GM12801 (cell line): ENCODE measurements at regions not wholly inside any gene's neighbourhood (a gene's known extent, or its start where the extent isn't known, plus 50 kb on each side); places are given as distances from the start of the nearest gene placed in this dataset.

ENCODE experiments used
- CTCF ChIP-seq: IDR thresholded peaks from one replicate; pipeline ENCODE4 v1.5.1; 2011; ENCODE audit warnings: control low read depth; ENCODE audit not compliant: insufficient read length; ENCODE audit errors: extremely low read depth

DNA sequence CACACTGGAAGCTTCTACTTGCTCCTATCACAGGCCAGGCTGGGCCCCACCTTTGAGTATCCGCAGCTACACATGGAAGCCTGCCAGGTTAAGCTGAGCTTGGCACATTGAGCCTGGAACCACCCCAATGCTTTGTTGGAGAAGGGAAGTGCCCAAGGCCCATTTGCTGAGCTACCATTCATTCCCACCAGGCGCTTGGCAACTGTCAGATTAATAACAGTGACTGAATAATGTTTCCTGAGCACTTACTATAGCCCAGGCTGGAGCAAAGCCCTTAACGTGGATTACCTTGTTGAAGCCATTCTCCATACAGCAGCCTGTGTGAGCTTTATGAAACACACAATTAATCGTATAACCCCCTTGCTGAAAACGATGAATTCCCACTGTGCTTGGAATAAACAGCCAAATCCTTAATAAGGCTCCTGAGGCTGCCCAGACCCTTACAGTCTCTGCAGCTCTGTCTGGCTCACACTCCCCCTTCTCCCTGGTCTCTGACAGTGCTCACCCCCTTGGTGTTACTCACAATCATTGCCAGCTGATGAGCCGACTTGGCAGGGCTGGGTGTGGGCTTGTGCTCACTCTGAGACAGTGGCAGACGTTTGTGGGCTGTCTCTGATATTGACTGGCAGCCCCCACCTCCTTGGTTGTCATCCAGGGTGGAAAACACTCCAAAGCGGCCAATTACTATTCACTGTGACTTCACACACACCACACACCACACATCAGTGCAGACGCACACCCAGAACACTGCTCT lies 357.1 kb downstream of the MAFB start:
- no peak for TF ChIP-seq CTCF

DNA sequence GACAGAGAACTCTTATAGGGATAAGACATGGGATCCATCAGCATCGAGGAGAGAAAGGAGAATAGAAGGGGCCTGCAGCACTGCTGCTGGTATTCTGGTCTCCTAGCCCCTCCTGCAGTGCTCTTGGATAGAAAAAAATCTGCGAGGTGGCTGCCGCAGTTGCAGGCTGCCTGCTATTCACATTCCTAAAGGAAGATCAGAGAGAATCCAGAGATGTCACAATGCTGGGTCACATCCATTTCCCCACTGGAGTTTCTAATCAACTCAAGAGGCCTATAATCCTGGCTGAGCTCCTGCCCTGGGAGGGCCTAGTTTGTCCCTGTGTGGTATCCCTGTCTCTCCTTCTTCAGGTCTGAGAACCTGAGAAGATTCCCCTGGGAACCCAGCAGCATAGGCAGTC lies 357.8 kb downstream of the MAFB start:
- TF ChIP-seq CTCF, result no peak

DNA sequence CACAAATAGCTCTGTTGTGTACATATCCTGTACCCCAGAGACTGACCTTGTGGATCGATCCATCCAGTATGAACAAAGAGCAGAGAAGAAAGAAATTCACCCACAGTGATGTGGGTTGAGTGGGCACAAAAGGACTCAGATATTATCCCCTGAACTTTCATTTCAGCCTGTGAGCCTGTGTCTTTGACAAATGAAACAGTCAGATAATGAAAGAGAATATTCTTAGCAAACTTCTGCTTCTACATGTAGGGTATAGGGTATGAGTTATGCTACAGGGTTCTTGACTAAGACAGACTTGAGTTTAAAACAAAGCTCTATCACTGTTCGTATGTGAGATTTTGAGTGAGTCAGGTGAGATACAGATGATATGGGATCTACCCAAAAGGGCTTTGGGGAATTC lies 359.7 kb downstream of the MAFB start:
- no peak for TF ChIP-seq CTCF

GRCh38 chr20:40326784-40327183 lies 362.3 kb downstream of the MAFB start:
- TF ChIP-seq CTCF, result no peak

GRCh38 chr20:40325006-40325568 lies 363.9 kb downstream of the MAFB start:
- TF ChIP-seq CTCF, result no peak

DNA sequence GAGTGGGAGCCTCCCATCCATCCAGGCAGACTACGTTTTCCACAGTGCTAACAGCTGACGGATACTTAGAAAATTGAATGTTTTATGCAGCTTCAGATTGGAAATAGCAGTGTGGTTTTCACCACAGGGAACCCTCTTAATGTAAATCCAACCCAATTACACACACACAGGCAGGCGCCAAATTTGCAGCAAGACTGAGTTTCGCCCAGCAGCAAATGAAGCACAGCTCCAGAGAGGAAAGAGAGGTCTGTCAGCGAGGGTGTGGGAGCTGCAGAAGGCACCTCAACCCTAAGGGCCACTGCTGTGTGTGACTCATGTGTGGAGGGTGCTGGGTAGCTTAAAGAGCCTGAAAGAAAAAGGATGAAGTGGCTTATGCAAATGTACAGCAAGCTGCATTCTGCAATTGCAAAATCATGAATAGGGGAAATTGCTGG lies 365.7 kb downstream of the MAFB start:
- no peak for TF ChIP-seq CTCF

DNA sequence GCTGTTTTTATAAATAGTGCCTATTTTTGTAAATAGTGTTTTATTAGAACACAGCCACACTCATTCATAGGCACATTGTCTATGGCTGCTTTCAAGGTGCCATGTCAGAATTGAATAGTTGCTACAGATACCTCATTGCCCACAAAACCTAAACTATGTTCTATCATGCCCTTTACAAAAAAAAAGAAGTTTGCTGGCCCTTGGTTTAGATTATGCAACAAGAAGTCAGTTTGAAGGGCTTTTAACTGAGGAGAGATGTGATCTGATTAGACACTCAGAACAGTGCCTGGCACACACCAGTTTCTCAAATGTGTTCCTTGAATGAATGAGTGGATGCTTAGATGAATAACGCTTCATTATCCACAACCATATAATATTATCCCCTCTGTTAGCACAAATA lies 366.1 kb downstream of the MAFB start:
- no peak for TF ChIP-seq CTCF
